HG03064 (cell line): ENCODE measurements at regions not wholly inside any gene's neighbourhood (a gene's known extent, or its start where the extent isn't known, plus 50 kb on each side); places are given as distances from the start of the nearest gene placed in this dataset.

Experiments
- ATAC-seq: cut with Tn5 transposase; IDR thresholded peaks from one replicate; pipeline ENCODE4 v1.9.1; 2021; ENCODE audit warnings: low read depth; ENCODE audit not compliant: unreplicated experiment

DNA sequence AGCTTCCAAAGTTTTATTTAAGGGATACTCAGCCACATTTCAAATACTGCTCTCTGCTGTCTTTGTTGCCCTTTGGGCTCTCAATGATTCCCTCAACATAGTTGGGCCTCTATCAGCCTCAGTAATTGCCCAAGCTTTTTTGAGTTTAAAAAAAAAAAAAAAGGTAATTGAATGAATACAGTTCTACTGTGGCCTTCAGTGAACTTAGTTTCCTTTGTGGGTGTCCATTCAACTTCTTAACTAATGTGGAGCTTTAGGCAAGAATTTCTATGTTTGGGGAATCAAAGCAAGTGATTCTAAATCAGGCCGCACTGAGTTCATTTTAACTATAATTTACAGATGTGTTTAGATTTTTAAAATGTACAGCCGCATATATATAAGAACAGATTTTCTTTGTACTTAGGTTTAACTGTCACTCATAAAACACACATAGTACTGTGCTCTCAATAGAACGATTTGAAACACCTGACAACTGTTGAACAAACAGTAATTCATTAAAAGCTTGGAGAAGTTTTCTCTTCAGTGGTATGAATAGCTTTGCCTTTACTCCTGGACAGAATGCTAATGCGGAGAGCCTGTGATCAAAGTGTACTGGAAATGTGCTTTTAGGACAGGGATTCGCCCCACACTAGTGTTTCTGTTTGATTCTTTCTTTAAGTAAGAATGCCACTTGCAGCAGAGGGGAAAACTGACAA, 844.9 kb upstream of the SEMA6D start:
- ATAC-seq, result no peak

GRCh38 chr15:46872981-46873330, 844.3 kb upstream of the SEMA6D start:
- no peak for ATAC-seq

- ATAC-seq, result no peak
Observed at GRCh38 chr15:46879032-46879770, 838.1 kb upstream of the SEMA6D start.

- no peak for ATAC-seq
Observed at GRCh38 chr15:46880791-46881190, 836.5 kb upstream of the SEMA6D start.

DNA sequence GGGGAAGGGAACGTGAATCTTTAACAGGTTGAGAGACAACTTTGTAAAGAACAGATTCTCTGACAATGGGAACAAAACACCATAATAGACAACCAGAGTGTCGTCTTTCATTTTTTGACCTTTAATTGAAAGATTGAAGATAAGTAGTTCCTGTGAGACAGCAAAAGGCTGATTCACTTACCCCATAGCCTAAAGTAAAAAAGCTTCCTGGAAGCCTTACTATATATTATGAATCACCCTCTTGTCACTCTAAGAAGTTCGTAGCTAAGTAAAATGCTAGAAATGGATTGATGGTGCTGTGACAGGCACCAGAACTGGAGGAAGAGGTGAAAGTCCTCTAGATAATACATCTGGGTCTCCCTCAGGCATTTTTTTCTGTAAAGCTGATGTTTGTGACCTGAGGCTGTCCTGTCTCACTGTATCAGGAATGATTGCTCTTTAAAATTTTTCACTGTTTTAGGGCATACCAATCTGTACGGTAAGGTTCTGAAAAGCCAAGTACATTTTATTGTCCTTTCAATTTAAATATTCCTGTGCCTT, 824.6 kb upstream of the SEMA6D start:
- no peak for ATAC-seq

DNA sequence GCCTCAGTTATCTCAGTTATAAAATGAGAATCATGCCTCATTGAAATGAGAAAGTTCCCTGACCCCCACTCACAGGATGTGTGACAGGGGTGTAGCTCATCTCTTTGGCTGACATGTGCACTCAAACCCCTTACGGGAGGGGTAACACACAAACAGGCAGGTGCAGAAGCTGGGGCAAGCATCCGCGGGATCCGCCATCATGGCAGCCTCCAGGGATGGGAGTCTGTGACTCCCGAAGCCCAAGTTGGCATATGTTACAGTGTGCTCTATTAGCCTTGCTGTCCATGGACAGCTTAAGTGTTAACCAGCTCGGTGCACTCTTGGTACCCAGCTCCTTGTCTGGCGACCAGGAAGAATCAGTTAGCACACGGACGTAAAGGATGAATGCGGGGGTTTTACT, 822.7 kb upstream of the SEMA6D start:
- no peak for ATAC-seq

- no peak for ATAC-seq
Observed at GRCh38 chr15:46897266-46897665, 820.0 kb upstream of the SEMA6D start.

DNA sequence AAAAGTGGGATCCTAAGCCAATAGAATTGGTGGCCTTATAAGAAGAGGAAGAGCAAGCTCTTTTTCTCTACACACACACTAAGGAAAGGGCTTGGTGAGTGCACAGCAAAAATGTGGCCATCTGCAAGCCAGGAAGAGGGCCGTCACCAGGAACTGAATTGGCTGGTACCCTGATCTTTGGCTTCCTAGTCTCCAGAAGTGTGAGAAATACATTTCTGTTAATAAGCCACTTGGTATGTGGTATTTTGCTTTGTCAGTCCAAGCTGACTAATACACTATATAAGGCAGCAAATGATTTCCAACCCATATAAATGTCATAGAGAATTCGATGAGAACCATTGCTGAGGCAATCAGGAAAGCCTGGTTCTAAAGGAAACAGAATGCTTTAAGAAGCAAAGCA, 816.3 kb upstream of the SEMA6D start:
- no peak for ATAC-seq

- ATAC-seq, result no peak
Observed at GRCh38 chr15:46917721-46918252, 799.5 kb upstream of the SEMA6D start.

DNA sequence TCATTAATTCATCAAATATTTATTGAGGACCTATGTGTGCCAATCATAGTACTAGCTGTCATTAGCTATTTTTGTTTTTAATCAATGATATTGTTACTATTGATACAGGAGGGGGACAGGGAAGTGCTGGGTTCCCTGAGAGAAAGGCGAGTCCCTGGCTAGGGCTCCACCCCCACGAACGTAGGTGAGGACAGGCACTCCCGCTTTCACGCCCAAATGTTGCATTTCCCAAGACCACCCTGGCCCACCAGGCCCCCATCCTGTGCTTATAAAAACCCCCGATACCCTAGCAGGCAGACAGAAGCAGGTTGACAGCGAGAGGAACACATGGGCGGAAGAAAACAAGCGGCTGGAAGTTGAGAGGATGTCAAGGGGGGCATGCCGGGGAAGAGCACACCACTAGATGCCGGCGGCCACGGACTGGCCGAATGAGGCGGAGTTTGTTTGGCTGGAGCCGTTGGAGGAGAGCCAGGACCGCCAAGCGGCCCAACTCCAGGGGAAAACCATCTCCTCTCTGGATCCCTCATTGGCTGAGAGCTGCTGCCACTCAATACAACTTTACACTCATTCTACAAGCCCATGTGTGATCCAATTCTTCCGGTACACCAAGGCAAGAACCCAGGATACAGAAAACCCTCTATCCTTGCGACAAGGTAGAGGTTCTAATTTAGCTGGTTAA, 798.7 kb upstream of the SEMA6D start:
- ATAC-seq, result no peak

- no peak for ATAC-seq
Observed at GRCh38 chr15:46921891-46922290, 795.4 kb upstream of the SEMA6D start.

- ATAC-seq, result no peak
Observed at GRCh38 chr15:46930426-46930825, 786.9 kb upstream of the SEMA6D start.

GRCh38 chr15:46933332-46933731, 784.0 kb upstream of the SEMA6D start:
- ATAC-seq, result no peak

GRCh38 chr15:46934851-46935250, 782.5 kb upstream of the SEMA6D start:
- ATAC-seq, result no peak

DNA sequence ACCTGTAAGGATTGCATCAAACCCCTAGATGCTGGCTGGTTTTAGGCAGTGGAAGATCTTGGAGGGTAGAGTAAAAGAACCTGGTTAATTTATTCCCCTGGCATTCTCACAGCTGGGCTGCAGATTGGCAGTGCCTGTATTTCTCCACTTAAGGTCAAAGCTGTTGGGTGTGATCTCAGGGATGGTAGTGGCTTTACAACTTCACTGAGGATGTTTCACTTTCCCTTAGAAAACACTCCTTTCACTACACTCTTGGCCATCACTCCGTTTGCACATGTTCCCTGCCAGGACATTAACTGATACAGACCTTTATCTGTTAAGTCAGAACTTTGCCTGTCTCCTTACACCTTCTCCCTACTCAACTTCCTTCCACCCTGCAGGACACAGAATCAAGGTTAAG, 779.1 kb upstream of the SEMA6D start:
- ATAC-seq, result no peak

DNA sequence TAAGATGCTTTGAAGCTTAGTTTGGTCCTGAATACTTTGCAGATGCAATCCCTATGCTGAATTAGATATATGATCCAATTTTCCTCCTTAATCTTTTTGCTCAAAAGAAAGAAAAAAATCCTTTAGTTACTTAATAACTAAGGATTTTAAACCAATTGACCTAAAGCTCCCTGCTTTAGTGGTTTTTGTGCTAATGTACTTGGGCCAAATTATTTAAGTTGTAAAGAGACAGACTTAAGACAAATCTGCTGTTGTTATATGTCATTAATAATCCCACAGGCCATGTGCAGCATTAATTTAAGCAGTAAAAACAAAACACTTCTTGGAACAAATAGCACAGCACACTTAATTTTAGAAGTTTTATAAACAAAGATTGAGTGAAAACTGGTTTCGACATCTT, 776.1 kb upstream of the SEMA6D start:
- ATAC-seq, result no peak

GRCh38 chr15:46946953-46947352, 770.4 kb upstream of the SEMA6D start:
- no peak for ATAC-seq

- no peak for ATAC-seq
Observed at GRCh38 chr15:46955576-46955975, 761.7 kb upstream of the SEMA6D start.

DNA sequence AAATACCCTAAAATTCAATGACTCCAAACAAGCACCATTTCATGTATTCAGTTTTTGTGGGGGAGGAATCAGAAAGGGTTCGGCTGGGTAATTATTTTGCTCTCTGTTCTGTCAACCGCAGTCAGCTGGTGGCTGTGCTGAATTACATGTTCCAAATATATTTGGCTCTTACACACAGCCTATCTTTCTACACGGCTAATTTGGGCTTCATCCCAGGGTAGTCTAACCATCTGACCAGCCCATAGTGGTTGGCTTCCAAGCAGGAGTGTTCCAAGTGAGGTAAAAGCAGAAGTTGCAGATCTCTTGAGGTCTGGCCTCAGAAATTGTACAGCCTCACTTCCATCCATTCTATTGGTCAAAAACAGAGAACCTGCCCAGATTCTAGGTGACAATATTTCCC, 760.8 kb upstream of the SEMA6D start:
- no peak for ATAC-seq

- no peak for ATAC-seq
Observed at GRCh38 chr15:46956881-46957280, 760.4 kb upstream of the SEMA6D start.

GRCh38 chr15:46960581-46960980, 756.7 kb upstream of the SEMA6D start:
- no peak for ATAC-seq
